ENCODE measurements at regions not wholly inside any gene's neighbourhood (a gene's known extent, or its start where the extent isn't known, plus 50 kb on each side); places are given as distances from the start of the nearest gene placed in this dataset.

DNA sequence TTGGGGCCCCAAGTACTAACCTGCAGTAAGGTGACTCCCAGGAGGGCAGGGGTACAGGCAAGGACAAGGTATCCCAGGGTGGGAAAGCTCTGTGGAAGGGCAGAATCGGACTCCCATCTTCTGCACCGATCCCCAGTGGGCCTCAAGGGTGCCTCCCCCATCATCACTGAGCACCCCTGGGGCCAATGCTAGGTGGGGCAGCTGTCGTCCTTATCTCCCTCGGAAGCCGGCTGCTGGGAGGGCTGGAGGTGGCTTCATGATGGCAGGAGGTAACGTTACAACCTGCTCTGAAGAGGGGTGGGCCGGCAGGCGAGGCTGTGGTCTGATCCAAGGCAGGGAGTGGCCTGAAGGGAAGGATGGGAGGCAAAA lies 87.6 kb upstream of the LINC01488 start:
- TF ChIP-seq EZH2 (IDR thresholded peaks at IDR 0.05): no peak
- no peak for TF ChIP-seq POLR2AphosphoS5 (IDR thresholded peaks at IDR 0.05; ENCODE audit: borderline replicate concordance, low read depth, low read length)
- TF ChIP-seq FOXP2 (optimal IDR thresholded peaks at IDR 0.05; ENCODE audit: control extremely low read depth, extremely low read length, insufficient read depth): no peak

All from SK-N-MC (cell line).